IMR-90 (cell line): ENCODE measurements at regions not wholly inside any gene's neighbourhood (a gene's known extent, or its start where the extent isn't known, plus 50 kb on each side); places are given as distances from the start of the nearest gene placed in this dataset.

Source experiments
- ATAC-seq: fragments of 200-7000 bp; cut with Tn5 transposase; 2 replicates; pipeline ENCODE4 v1.9.1; 2020; ENCODE audit warnings: low read depth, mild to moderate bottlenecking, moderate library complexity
- BruUV-seq: library from RNA; stranded (reverse); fragments of 400-500 nt; replicated peaks from 2 replicates; lab custom pipeline; 2021; lab: Mats Ljungman, UMichigan
- CTCF ChIA-PET: fragments of 300-600 bp; formaldehyde crosslinking; extraction: SDS; loops from one replicate; lab custom pipeline; 2021; ENCODE audit warnings: antibody characterized with exemption; lab: Yijun Ruan, JAX
- POLR2A ChIA-PET: fragments of 300-600 bp; sonication (Branson Sonifier 250); formaldehyde crosslinking; loops from one replicate; lab custom pipeline; 2022; ENCODE audit warnings: antibody characterized with exemption; ENCODE audit not compliant: unreplicated experiment; lab: Charles Lee
- DNase-seq: peaks from one replicate; pipeline ENCODE4 v3.0.0; 2013
- H2AFZ ChIP-seq: replicated peaks from 2 replicates; pipeline ENCODE3; 2013; ENCODE audit warnings: low read length, mild to moderate bottlenecking; ENCODE audit not compliant: poor library complexity
- H2AK5ac ChIP-seq: 2 replicates; pipeline ENCODE4 v1.6.1; 2013; ENCODE audit warnings: low read depth, low read length, inconsistent platforms
- H2AK9ac ChIP-seq: replicated peaks from 2 replicates; pipeline ENCODE3; 2013; ENCODE audit warnings: mild to moderate bottlenecking, low read depth, low read length, moderate library complexity; ENCODE audit not compliant: poor library complexity
- H2BK120ac ChIP-seq: 2 replicates; pipeline ENCODE4 v1.6.1; 2013; ENCODE audit warnings: low read depth, low read length, inconsistent platforms
- H2BK15ac ChIP-seq: 3 replicates; pipeline ENCODE4 v1.6.1; 2013; ENCODE audit warnings: low read depth, low read length, inconsistent platforms
- H2BK20ac ChIP-seq: 2 replicates; pipeline ENCODE4 v1.6.1; 2013; ENCODE audit warnings: low read depth, mild to moderate bottlenecking, inconsistent platforms, low read length, moderate library complexity
- H2BK5ac ChIP-seq: 2 replicates; pipeline ENCODE4 v1.6.1; 2013; ENCODE audit warnings: mild to moderate bottlenecking, low read depth, low read length, inconsistent platforms; ENCODE audit not compliant: poor library complexity, severe bottlenecking
- H3K14ac ChIP-seq: replicated peaks from 2 replicates; pipeline ENCODE4 v1.6.1; 2013; ENCODE audit warnings: low read depth, low read length, inconsistent platforms
- H3K18ac ChIP-seq: 2 replicates; pipeline ENCODE4 v1.6.1; 2013; ENCODE audit warnings: low read depth, low read length, control low read depth
- H3K23ac ChIP-seq: 2 replicates; pipeline ENCODE4 v1.6.1; 2013; ENCODE audit warnings: low read depth, low read length, inconsistent platforms
- H3K27ac ChIP-seq: 2 replicates; pipeline ENCODE4 v1.5.1; 2013; ENCODE audit warnings: mild to moderate bottlenecking, control low read depth, low read length; ENCODE audit not compliant: insufficient read depth
- H3K27me3 ChIP-seq: 2 replicates; pipeline ENCODE4 v1.6.1; 2013; ENCODE audit warnings: low read length; ENCODE audit not compliant: control insufficient read depth, insufficient read depth
- H3K36me3 ChIP-seq: 2 replicates; pipeline ENCODE4 v1.6.1; 2013; ENCODE audit warnings: low read length, mixed read lengths; ENCODE audit not compliant: control insufficient read depth, insufficient read depth
- H3K4ac ChIP-seq: 2 replicates; pipeline ENCODE4 v1.6.1; 2013; ENCODE audit warnings: low read depth, low read length, inconsistent platforms
- H3K4me1 ChIP-seq: 2 replicates; pipeline ENCODE4 v1.6.1; 2013; ENCODE audit warnings: low read length, mixed read lengths; ENCODE audit not compliant: control insufficient read depth, insufficient read depth
- H3K4me2 ChIP-seq: 2 replicates; pipeline ENCODE4 v1.6.1; 2013; ENCODE audit warnings: low read depth, mild to moderate bottlenecking, control low read depth, low read length, moderate library complexity
- H3K4me3 ChIP-seq: 2 replicates; pipeline ENCODE4 v1.5.1; 2013; ENCODE audit warnings: low read depth, mild to moderate bottlenecking, control low read depth, low read length, moderate library complexity; ENCODE audit not compliant: insufficient read depth
- H3K56ac ChIP-seq: 2 replicates; pipeline ENCODE4 v1.6.1; 2013; ENCODE audit warnings: low read length, inconsistent platforms; ENCODE audit not compliant: insufficient read depth; ENCODE audit errors: extremely low read depth
- H3K79me1 ChIP-seq, 2 experiments: 2 replicates each; pipeline ENCODE4 v1.6.1; 2013; ENCODE audit warnings: low read length in 2 of 2, inconsistent platforms in 1 of 2, low read depth in 1 of 2
- H3K9ac ChIP-seq: 2 replicates; pipeline ENCODE4 v1.6.1; 2013; ENCODE audit warnings: low read depth, low read length, control low read depth
- H3K9me1 ChIP-seq: 2 replicates; pipeline ENCODE4 v1.6.1; 2013; ENCODE audit warnings: low read length, inconsistent platforms; ENCODE audit not compliant: insufficient read depth
- H3K9me3 ChIP-seq: 2 replicates; pipeline ENCODE4 v1.6.1; 2013; ENCODE audit warnings: low read length; ENCODE audit not compliant: control insufficient read depth, insufficient read depth
- H4K20me1 ChIP-seq: 2 replicates; pipeline ENCODE4 v1.6.1; 2013; ENCODE audit warnings: low read length, inconsistent platforms; ENCODE audit not compliant: insufficient read depth
- H4K5ac ChIP-seq: 2 replicates; pipeline ENCODE4 v1.6.1; 2013; ENCODE audit warnings: mild to moderate bottlenecking, low read depth, low read length, control low read depth
- H4K8ac ChIP-seq, 2 experiments: 2 replicates each; pipeline ENCODE4 v1.6.1; 2013; ENCODE audit warnings: low read depth in 2 of 2, low read length in 2 of 2, control low read depth in 1 of 2, inconsistent platforms in 1 of 2
- H4K91ac ChIP-seq: 2 replicates; pipeline ENCODE4 v1.6.1; 2013; ENCODE audit warnings: low read depth, low read length, inconsistent platforms; ENCODE audit not compliant: insufficient read depth
- BHLHE40 ChIP-seq: fragments of 150-350 bp; IDR thresholded peaks from 2 replicates; pipeline ENCODE4 v1.6.1; 2016; ENCODE audit warnings: mild to moderate bottlenecking, low read depth, low read length
- CEBPB ChIP-seq: IDR thresholded peaks from 2 replicates; pipeline ENCODE4 v1.6.1; 2012; ENCODE audit warnings: low read depth, low read length, improper control_type of control experiment
- CHD1 ChIP-seq: IDR thresholded peaks from 2 replicates; pipeline ENCODE4 v1.6.1; 2012; ENCODE audit warnings: low read depth, low read length, improper control_type of control experiment
- FOS ChIP-seq: fragments of 150-350 bp; IDR thresholded peaks from 2 replicates; pipeline ENCODE4 v1.6.1; 2016; ENCODE audit warnings: low read depth, low read length
- MAFK ChIP-seq: IDR thresholded peaks from 2 replicates; pipeline ENCODE4 v1.6.1; 2012; ENCODE audit warnings: low read depth, low read length, improper control_type of control experiment
- MAZ ChIP-seq: IDR thresholded peaks from 2 replicates; pipeline ENCODE4 v1.6.1; 2012; ENCODE audit warnings: low read depth, mild to moderate bottlenecking, low read length, improper control_type of control experiment, moderate library complexity, borderline replicate concordance
- MXI1 ChIP-seq: IDR thresholded peaks from 2 replicates; pipeline ENCODE4 v1.6.1; 2012; ENCODE audit warnings: low read depth, mild to moderate bottlenecking, low read length, moderate library complexity, borderline replicate concordance
- POLR2A ChIP-seq: IDR thresholded peaks from 2 replicates; pipeline ENCODE4 v1.6.1; 2012; ENCODE audit warnings: mild to moderate bottlenecking, low read depth, low read length
- RAD21 ChIP-seq: IDR thresholded peaks from 2 replicates; pipeline ENCODE4 v1.6.1; 2012; ENCODE audit warnings: low read length, improper control_type of control experiment
- RCOR1 ChIP-seq: IDR thresholded peaks from 2 replicates; pipeline ENCODE4 v1.6.1; 2012; ENCODE audit warnings: mild to moderate bottlenecking, low read length, improper control_type of control experiment; ENCODE audit not compliant: insufficient replicate concordance
- RFX5 ChIP-seq: IDR thresholded peaks from 2 replicates; pipeline ENCODE4 v1.8.0; 2012; ENCODE audit warnings: low read depth, mild to moderate bottlenecking, low read length, moderate library complexity
- SMC3 ChIP-seq: fragments of 150-350 bp; IDR thresholded peaks from 2 replicates; pipeline ENCODE4 v1.6.1; 2016; ENCODE audit warnings: low read depth, mild to moderate bottlenecking, antibody characterized with exemption, low read length, moderate library complexity
- WGBS, 2 experiments: methylation state at CpG; one replicate each; pipeline versions ENCODE4 v1.1.5 to v1.1.7; 2013; ENCODE audit warnings: missing lambda C conversion rate in 2 of 2; ENCODE audit not compliant: insufficient read length in 1 of 2; ENCODE audit errors: extremely low coverage in 2 of 2; 5-methylcytosine and 5-hydroxymethylcytosine counted together
- dilution Hi-C: fragments of 300-500 bp; cut with HindIII; formaldehyde crosslinking; loops from one replicate; pipeline ENCODE4 v1.14.3; 2018; ENCODE audit warnings: low sequenced_read_pairs; ENCODE audit not compliant: unreplicated experiment
- in situ Hi-C: fragments of 300-500 bp; cut with MboI; formaldehyde crosslinking; loops from 3 replicates; pipeline ENCODE4 v1.14.3; 2019; ENCODE audit warnings: low sequenced_read_pairs, inconsistent platforms, mixed read lengths
- intact Hi-C: fragments of 100-400 bp; cut with micrococcal nuclease; formaldehyde crosslinking; loops from 2 replicates; pipeline ENCODE4 v1.10.0; 2022
- TF ChIP-seq, protein P1 (sequence below): conservative IDR thresholded peaks from 2 replicates; pipeline ENCODE4 v1.5.1; 2012; ENCODE audit warnings: mild to moderate bottlenecking, low read depth, low read length, improper control_type of control experiment
- TF ChIP-seq, protein P2 (sequence below): fragments of 150-350 bp; IDR thresholded peaks from 2 replicates; pipeline ENCODE4 v1.6.1; 2016; ENCODE audit warnings: low read depth, mild to moderate bottlenecking, low read length, moderate library complexity, borderline replicate concordance
- TF ChIP-seq, protein P3 (sequence below): fragments of 150-350 bp; IDR thresholded peaks from 2 replicates; pipeline ENCODE4 v1.6.1; 2017; ENCODE audit warnings: mild to moderate bottlenecking, antibody characterized with exemption, low read length, low read depth

DNA sequence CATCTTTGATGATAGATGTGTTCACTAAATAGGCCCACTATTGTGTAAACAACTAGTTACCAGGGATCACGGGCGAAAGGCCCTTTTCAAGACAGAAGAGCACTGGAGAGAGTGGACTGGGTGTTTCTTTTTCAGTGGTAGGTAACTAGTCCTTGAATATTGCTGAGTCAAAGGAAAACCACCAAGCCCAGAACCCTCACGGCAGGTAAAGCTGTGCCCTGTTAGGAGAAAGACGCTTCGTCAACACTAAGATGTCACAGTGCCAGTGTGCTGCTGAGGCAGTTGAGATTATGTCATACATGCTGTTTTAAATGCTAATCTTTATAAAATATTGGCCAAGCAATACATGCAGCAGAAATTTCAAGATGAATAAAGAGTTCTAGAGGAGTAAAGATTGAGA is 578.6 kb downstream of the PYDC2 start:
- no peak overlapping the region for H2AFZ ChIP-seq
- intact Hi-C loops: no loop called here
- in situ Hi-C loops: no loop called here
- no peaks in the 10 kb centered on the region for H4K20me1 ChIP-seq
- no peak overlapping the region for H3K4ac ChIP-seq
- TF ChIP-seq CHD1: no peak
- no peak for TF ChIP-seq MAFK
- TF ChIP-seq SMC3: no peak
- no peak for TF ChIP-seq CEBPB
- no peak for TF ChIP-seq POLR2A
- TF ChIP-seq, protein P1, sequence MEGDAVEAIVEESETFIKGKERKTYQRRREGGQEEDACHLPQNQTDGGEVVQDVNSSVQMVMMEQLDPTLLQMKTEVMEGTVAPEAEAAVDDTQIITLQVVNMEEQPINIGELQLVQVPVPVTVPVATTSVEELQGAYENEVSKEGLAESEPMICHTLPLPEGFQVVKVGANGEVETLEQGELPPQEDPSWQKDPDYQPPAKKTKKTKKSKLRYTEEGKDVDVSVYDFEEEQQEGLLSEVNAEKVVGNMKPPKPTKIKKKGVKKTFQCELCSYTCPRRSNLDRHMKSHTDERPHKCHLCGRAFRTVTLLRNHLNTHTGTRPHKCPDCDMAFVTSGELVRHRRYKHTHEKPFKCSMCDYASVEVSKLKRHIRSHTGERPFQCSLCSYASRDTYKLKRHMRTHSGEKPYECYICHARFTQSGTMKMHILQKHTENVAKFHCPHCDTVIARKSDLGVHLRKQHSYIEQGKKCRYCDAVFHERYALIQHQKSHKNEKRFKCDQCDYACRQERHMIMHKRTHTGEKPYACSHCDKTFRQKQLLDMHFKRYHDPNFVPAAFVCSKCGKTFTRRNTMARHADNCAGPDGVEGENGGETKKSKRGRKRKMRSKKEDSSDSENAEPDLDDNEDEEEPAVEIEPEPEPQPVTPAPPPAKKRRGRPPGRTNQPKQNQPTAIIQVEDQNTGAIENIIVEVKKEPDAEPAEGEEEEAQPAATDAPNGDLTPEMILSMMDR: no peak
- TF ChIP-seq, protein P2, sequence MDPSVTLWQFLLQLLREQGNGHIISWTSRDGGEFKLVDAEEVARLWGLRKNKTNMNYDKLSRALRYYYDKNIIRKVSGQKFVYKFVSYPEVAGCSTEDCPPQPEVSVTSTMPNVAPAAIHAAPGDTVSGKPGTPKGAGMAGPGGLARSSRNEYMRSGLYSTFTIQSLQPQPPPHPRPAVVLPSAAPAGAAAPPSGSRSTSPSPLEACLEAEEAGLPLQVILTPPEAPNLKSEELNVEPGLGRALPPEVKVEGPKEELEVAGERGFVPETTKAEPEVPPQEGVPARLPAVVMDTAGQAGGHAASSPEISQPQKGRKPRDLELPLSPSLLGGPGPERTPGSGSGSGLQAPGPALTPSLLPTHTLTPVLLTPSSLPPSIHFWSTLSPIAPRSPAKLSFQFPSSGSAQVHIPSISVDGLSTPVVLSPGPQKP: no peak
- no peak for TF ChIP-seq BHLHE40
- TF ChIP-seq MXI1: no peak
- TF ChIP-seq MAZ: no peak
- TF ChIP-seq RFX5: no peak
- no peak for TF ChIP-seq RCOR1
- TF ChIP-seq, protein P3, sequence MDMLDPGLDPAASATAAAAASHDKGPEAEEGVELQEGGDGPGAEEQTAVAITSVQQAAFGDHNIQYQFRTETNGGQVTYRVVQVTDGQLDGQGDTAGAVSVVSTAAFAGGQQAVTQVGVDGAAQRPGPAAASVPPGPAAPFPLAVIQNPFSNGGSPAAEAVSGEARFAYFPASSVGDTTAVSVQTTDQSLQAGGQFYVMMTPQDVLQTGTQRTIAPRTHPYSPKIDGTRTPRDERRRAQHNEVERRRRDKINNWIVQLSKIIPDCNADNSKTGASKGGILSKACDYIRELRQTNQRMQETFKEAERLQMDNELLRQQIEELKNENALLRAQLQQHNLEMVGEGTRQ: no peak
- TF ChIP-seq FOS: no peak
- no peak for TF ChIP-seq RAD21
- H3K56ac ChIP-seq: no peak overlapping the region
- H3K79me1 ChIP-seq: no peaks in the 10 kb centered on the region
- H3K9me1 ChIP-seq: no peaks in the 10 kb centered on the region
- dilution Hi-C loops: no loop called here
- H4K8ac ChIP-seq: no peak overlapping the region
- H2AK5ac ChIP-seq: no peak overlapping the region
- H4K5ac ChIP-seq: no peak overlapping the region
- BruUV-seq: no TSS peak
- H3K4me3 ChIP-seq: no peak overlapping the region
- H3K18ac ChIP-seq: no peak overlapping the region
- no peak overlapping the region for H2BK5ac ChIP-seq
- no peak overlapping the region for H3K14ac ChIP-seq
- no peak overlapping the region for H4K91ac ChIP-seq
- H3K27me3 ChIP-seq: no peaks in the 10 kb centered on the region
- no peak for DNase-seq
- POLR2A ChIA-PET: no interaction called here
- WGBS, 2 experiments: no CpG with 5 or more reads among the region's 5 CpGs
- no peak overlapping the region for H2AK9ac ChIP-seq
- H3K4me1 ChIP-seq: no peaks in the 10 kb centered on the region
- ATAC-seq: no peak
- CTCF ChIA-PET: no interaction called here
- H3K23ac ChIP-seq: no peak overlapping the region
- H3K36me3 ChIP-seq: no peaks in the 10 kb centered on the region
- H2BK15ac ChIP-seq: no peak overlapping the region
- H3K9me3 ChIP-seq: peaks cover 9% of the 10 kb centered on the region; the same call in 1 of the 2 replicates
- no peak overlapping the region for H3K4me2 ChIP-seq
- no peak overlapping the region for H2BK120ac ChIP-seq
- H3K9ac ChIP-seq: no peak overlapping the region
- no peak overlapping the region for H2BK20ac ChIP-seq
- no peak overlapping the region for H3K27ac ChIP-seq
